COLO668 (cell line): ENCODE measurements at regions not wholly inside any gene's neighbourhood (a gene's known extent, or its start where the extent isn't known, plus 50 kb on each side); places are given as distances from the start of the nearest gene placed in this dataset.
A peak's percentile ranks its signal among the peaks of the same experiment; 100 is the strongest.

Experiments
- DNase-seq: peaks from one replicate; lab custom pipeline; 2025; ENCODE audit not compliant: unreplicated experiment; lab: John Stamatoyannopoulos, UW

- no peak for DNase-seq
Measured at GRCh38 chr1:48164571-48164970, 57.9 kb upstream of the SLC5A9 start.

- no peak for DNase-seq
Measured at GRCh38 chr1:48160486-48161132, 61.9 kb upstream of the SLC5A9 start.

GRCh38 chr1:48139275-48139674 is 83.2 kb upstream of the SLC5A9 start:
- DNase-seq, result no peak

- no peak for DNase-seq
Measured at GRCh38 chr1:48127735-48128685, 94.5 kb upstream of the SLC5A9 start.

GRCh38 chr1:48123647-48124046 is 98.9 kb upstream of the SLC5A9 start:
- DNase-seq, result no peak

GRCh38 chr1:48121955-48122354 is 100.6 kb upstream of the SLC5A9 start:
- DNase-seq, result no peak

GRCh38 chr1:48120621-48121020 is 101.9 kb upstream of the SLC5A9 start:
- DNase-seq, result no peak

- DNase-seq, result no peak
Measured at GRCh38 chr1:48115835-48116234, 106.7 kb upstream of the SLC5A9 start.

- no peak for DNase-seq
Measured at GRCh38 chr1:48114596-48115382, 107.7 kb upstream of the SLC5A9 start.

- peak; percentile 70 for DNase-seq
Measured at GRCh38 chr1:48109390-48110013, 112.3 kb upstream of the TRABD2B start.

GRCh38 chr1:48107516-48107915 is 110.3 kb upstream of the TRABD2B start:
- no peak for DNase-seq

GRCh38 chr1:48106049-48106448 is 108.9 kb upstream of the TRABD2B start:
- no peak for DNase-seq

GRCh38 chr1:48105165-48105564 is 108.0 kb upstream of the TRABD2B start:
- DNase-seq, result no peak

- DNase-seq, result no peak
Measured at GRCh38 chr1:48103495-48103894, 106.3 kb upstream of the TRABD2B start.

GRCh38 chr1:48102766-48103165 is 105.6 kb upstream of the TRABD2B start:
- DNase-seq, result no peak

- no peak for DNase-seq
Measured at GRCh38 chr1:48099072-48099773, 102.0 kb upstream of the TRABD2B start.

GRCh38 chr1:48093696-48094528 is 96.7 kb upstream of the TRABD2B start:
- DNase-seq, result peak; percentile 97

GRCh38 chr1:48093147-48093546 is 96.0 kb upstream of the TRABD2B start:
- DNase-seq, result no peak

GRCh38 chr1:48092401-48092800 is 95.2 kb upstream of the TRABD2B start:
- no peak for DNase-seq
